ENCODE measurements at regions not wholly inside any gene's neighbourhood (a gene's known extent, or its start where the extent isn't known, plus 50 kb on each side); places are given as distances from the start of the nearest gene placed in this dataset.

- no peak overlapping the region for H2AFZ ChIP-seq (ENCODE audit: low read length)
- H3K9me2 ChIP-seq (ENCODE audit: insufficient read depth, low read length): no peaks in the 10 kb centered on the region
- DNase-seq (ENCODE audit: low spot score): no peak
- no TSS peak for BruUV-seq (replicated peaks)
- H3K4me2 ChIP-seq (ENCODE audit: low read length): no peak overlapping the region
- H3K36me3 ChIP-seq (ENCODE audit: insufficient read depth, low read length): no peaks in the 10 kb centered on the region
- no peak overlapping the region for H3K27ac ChIP-seq (ENCODE audit: low read depth, low read length, poor library complexity, severe bottlenecking)
- no peaks in the 10 kb centered on the region for H3K79me2 ChIP-seq (ENCODE audit: insufficient read depth, low read depth, low read length)
- H3K4me3 ChIP-seq (ENCODE audit: low read depth, low read length, poor library complexity, severe bottlenecking): no peak overlapping the region
- H4K20me1 ChIP-seq (ENCODE audit: insufficient read depth, low read length): no peaks in the 10 kb centered on the region
- intact Hi-C loops (cut with micrococcal nuclease; ENCODE audit: unreplicated experiment): no loop called here
- no peak for TF ChIP-seq EZH2phosphoT487 (IDR thresholded peaks at IDR 0.05; ENCODE audit: borderline replicate concordance, low read depth, low read length)
- TF ChIP-seq, protein P1, sequence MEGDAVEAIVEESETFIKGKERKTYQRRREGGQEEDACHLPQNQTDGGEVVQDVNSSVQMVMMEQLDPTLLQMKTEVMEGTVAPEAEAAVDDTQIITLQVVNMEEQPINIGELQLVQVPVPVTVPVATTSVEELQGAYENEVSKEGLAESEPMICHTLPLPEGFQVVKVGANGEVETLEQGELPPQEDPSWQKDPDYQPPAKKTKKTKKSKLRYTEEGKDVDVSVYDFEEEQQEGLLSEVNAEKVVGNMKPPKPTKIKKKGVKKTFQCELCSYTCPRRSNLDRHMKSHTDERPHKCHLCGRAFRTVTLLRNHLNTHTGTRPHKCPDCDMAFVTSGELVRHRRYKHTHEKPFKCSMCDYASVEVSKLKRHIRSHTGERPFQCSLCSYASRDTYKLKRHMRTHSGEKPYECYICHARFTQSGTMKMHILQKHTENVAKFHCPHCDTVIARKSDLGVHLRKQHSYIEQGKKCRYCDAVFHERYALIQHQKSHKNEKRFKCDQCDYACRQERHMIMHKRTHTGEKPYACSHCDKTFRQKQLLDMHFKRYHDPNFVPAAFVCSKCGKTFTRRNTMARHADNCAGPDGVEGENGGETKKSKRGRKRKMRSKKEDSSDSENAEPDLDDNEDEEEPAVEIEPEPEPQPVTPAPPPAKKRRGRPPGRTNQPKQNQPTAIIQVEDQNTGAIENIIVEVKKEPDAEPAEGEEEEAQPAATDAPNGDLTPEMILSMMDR (conservative IDR thresholded peaks at IDR 0.05; ENCODE audit: low read length): no peak
- POLR2A ChIA-PET: no interaction called here
- H3K4me1 ChIP-seq (ENCODE audit: insufficient read depth, low read length, poor library complexity, severe bottlenecking): no peaks in the 10 kb centered on the region
- no peaks in the 10 kb centered on the region for H3K9me3 ChIP-seq (ENCODE audit: low read length)
- CTCF ChIA-PET (ENCODE audit: unreplicated experiment): no interaction called here
These were observed 239.4 kb upstream of the SOX14 start for GRCh38 chr3:137524751-137525150.

DNA sequence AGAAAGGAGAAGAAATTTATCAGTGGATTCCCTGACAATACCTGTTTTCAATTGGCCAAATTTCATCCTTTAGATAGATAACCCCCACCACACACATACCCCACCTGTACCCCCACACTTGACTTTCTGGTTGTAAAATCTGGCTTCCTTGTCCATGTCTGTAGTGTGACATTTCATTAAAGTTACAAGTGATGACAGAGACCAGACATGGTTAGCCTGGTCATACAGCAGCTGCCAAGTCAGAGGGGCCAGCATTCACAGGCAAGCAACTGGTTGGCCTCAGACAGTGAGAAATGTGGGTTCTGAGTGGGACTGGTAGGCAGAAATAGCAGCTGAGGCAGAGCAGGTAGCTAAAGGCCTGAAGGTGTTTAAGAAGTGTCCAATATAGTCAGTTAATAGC lies 238.6 kb upstream of the SOX14 start:
- TF ChIP-seq EZH2phosphoT487 (IDR thresholded peaks at IDR 0.05; ENCODE audit: borderline replicate concordance, low read depth, low read length): no peak
- TF ChIP-seq, protein P1 (conservative IDR thresholded peaks at IDR 0.05; ENCODE audit: low read length): no peak
- Histone ChIP-seq H3K79me2 (ENCODE audit: insufficient read depth, low read depth, low read length) (no peaks in the 10 kb centered on the region), H3K36me3 (ENCODE audit: insufficient read depth, low read length) (no peaks in the 10 kb centered on the region), H4K20me1 (ENCODE audit: insufficient read depth, low read length) (no peaks in the 10 kb centered on the region), H3K27ac (ENCODE audit: low read depth, low read length, poor library complexity, severe bottlenecking) (no peak overlapping the region), H3K9me3 (ENCODE audit: low read length) (no peaks in the 10 kb centered on the region), H3K4me2 (ENCODE audit: low read length) (no peak overlapping the region), H3K4me1 (ENCODE audit: insufficient read depth, low read length, poor library complexity, severe bottlenecking) (no peaks in the 10 kb centered on the region), H3K9me2 (ENCODE audit: insufficient read depth, low read length) (no peaks in the 10 kb centered on the region), H2AFZ (ENCODE audit: low read length) (no peak overlapping the region), H3K4me3 (ENCODE audit: low read depth, low read length, poor library complexity, severe bottlenecking) (no peak overlapping the region)
- CTCF ChIA-PET (ENCODE audit: unreplicated experiment): no interaction called here
- intact Hi-C loops (cut with micrococcal nuclease; ENCODE audit: unreplicated experiment): no loop called here
- BruUV-seq (replicated peaks): no TSS peak
- POLR2A ChIA-PET: no interaction called here
- no peak for DNase-seq (ENCODE audit: low spot score)

GRCh38 chr3:137542049-137542448 lies 222.1 kb upstream of the SOX14 start:
- CTCF ChIA-PET (ENCODE audit: unreplicated experiment): no interaction called here

More at GRCh38 chr3:137542049-137542448, 222.1 kb upstream of the SOX14 start:
- Histone ChIP-seq H3K79me2 (ENCODE audit: insufficient read depth, low read depth, low read length) (no peaks in the 10 kb centered on the region), H3K4me1 (ENCODE audit: insufficient read depth, low read length, poor library complexity, severe bottlenecking) (no peaks in the 10 kb centered on the region), H3K27ac (ENCODE audit: low read depth, low read length, poor library complexity, severe bottlenecking) (no peak overlapping the region), H3K4me2 (ENCODE audit: low read length) (no peak overlapping the region), H3K9me3 (ENCODE audit: low read length) (no peaks in the 10 kb centered on the region), H2AFZ (ENCODE audit: low read length) (no peak overlapping the region), H4K20me1 (ENCODE audit: insufficient read depth, low read length) (no peaks in the 10 kb centered on the region), H3K9me2 (ENCODE audit: insufficient read depth, low read length) (no peaks in the 10 kb centered on the region), H3K4me3 (ENCODE audit: low read depth, low read length, poor library complexity, severe bottlenecking) (no peak overlapping the region), H3K36me3 (ENCODE audit: insufficient read depth, low read length) (no peaks in the 10 kb centered on the region)
- intact Hi-C loops (cut with micrococcal nuclease; ENCODE audit: unreplicated experiment): no loop called here
- TF ChIP-seq, protein P1 (conservative IDR thresholded peaks at IDR 0.05; ENCODE audit: low read length): no peak
- no peak for TF ChIP-seq EZH2phosphoT487 (IDR thresholded peaks at IDR 0.05; ENCODE audit: borderline replicate concordance, low read depth, low read length)
- POLR2A ChIA-PET: no interaction called here
- no peak for DNase-seq (ENCODE audit: low spot score)
- no TSS peak for BruUV-seq (replicated peaks)
